ENCODE measurements at regions not wholly inside any gene's neighbourhood (a gene's known extent, or its start where the extent isn't known, plus 50 kb on each side); places are given as distances from the start of the nearest gene placed in this dataset.
"Not testable (repeated sequence)": the region's sequence is repeated elsewhere in the genome, so short reads cannot be mapped to it uniquely, and the experiment has no call there.

GRCh38 chr10:20672741-20673140 is 224.4 kb downstream of the NEBL start:
- no peak for DNase-seq
- no peaks in the 10 kb centered on the region for H3K9me3 ChIP-seq
- H3K36me3 ChIP-seq = no peaks in the 10 kb centered on the region
- no peaks in the 10 kb centered on the region for H3K27me3 ChIP-seq
- no peak overlapping the region for H3K4me3 ChIP-seq

- Histone ChIP-seq H3K9me3 (no peaks in the 10 kb centered on the region), H3K36me3 (no peaks in the 10 kb centered on the region), H3K4me3 (no peak overlapping the region), H3K27me3 (no peaks in the 10 kb centered on the region)
- no peak for DNase-seq
These were observed 226.5 kb downstream of the NEBL start for GRCh38 chr10:20670579-20670978.

- Histone ChIP-seq H3K9me3 (no peaks in the 10 kb centered on the region), H3K27me3 (no peaks in the 10 kb centered on the region), H3K36me3 (no peaks in the 10 kb centered on the region), H3K4me3 (no peak overlapping the region)
- DNase-seq = no peak
These were observed 228.1 kb downstream of the NEBL start for GRCh38 chr10:20668985-20669384.

GRCh38 chr10:20662742-20663141 is 234.4 kb downstream of the NEBL start:
- H3K4me3 ChIP-seq = no peak overlapping the region
- no peaks in the 10 kb centered on the region for H3K9me3 ChIP-seq
- DNase-seq = no peak
- H3K36me3 ChIP-seq = no peaks in the 10 kb centered on the region
- no peaks in the 10 kb centered on the region for H3K27me3 ChIP-seq

GRCh38 chr10:20659225-20659624 is 237.9 kb downstream of the NEBL start:
- no peak for DNase-seq
- H3K4me3 ChIP-seq = no peak overlapping the region
- H3K9me3 ChIP-seq = no peaks in the 10 kb centered on the region
- no peaks in the 10 kb centered on the region for H3K36me3 ChIP-seq
- H3K27me3 ChIP-seq = no peaks in the 10 kb centered on the region

GRCh38 chr10:20658158-20658557 is 239.0 kb downstream of the NEBL start:
- Histone ChIP-seq H3K4me3 (no peak overlapping the region), H3K27me3 (no peaks in the 10 kb centered on the region), H3K9me3 (no peaks in the 10 kb centered on the region), H3K36me3 (no peaks in the 10 kb centered on the region)
- no peak for DNase-seq

GRCh38 chr10:20656886-20657285 is 240.2 kb downstream of the NEBL start:
- DNase-seq = no peak
- no peaks in the 10 kb centered on the region for H3K27me3 ChIP-seq
- no peaks in the 10 kb centered on the region for H3K36me3 ChIP-seq
- H3K4me3 ChIP-seq = no peak overlapping the region
- H3K9me3 ChIP-seq = no peaks in the 10 kb centered on the region

GRCh38 chr10:20652424-20652823 is 244.7 kb downstream of the NEBL start:
- H3K9me3 ChIP-seq, H3K4me3 ChIP-seq: not testable (repeated sequence)

GRCh38 chr10:20648263-20648874 is 248.7 kb downstream of the NEBL start:
- no peak for DNase-seq
- Histone ChIP-seq H3K27me3 (no peaks in the 10 kb centered on the region), H3K4me3 (no peak overlapping the region), H3K36me3 (no peaks in the 10 kb centered on the region), H3K9me3 (no peaks in the 10 kb centered on the region)

More at GRCh38 chr10:20652424-20652823, 244.7 kb downstream of the NEBL start:
- H3K36me3 ChIP-seq, DNase-seq, H3K27me3 ChIP-seq: not testable (repeated sequence)

- H3K27me3 ChIP-seq = no peaks in the 10 kb centered on the region
- no peaks in the 10 kb centered on the region for H3K9me3 ChIP-seq
- H3K36me3 ChIP-seq = no peaks in the 10 kb centered on the region
- no peak overlapping the region for H3K4me3 ChIP-seq
- DNase-seq = no peak
These were observed 249.4 kb downstream of the NEBL start for GRCh38 chr10:20647756-20648155.

GRCh38 chr10:20644421-20644820 is 252.7 kb downstream of the NEBL start:
- H3K27me3 ChIP-seq = no peaks in the 10 kb centered on the region
- H3K4me3 ChIP-seq = no peak overlapping the region
- H3K36me3 ChIP-seq = no peaks in the 10 kb centered on the region
- DNase-seq = no peak
- no peaks in the 10 kb centered on the region for H3K9me3 ChIP-seq

GRCh38 chr10:20641605-20642004 is 255.5 kb downstream of the NEBL start:
- H3K36me3 ChIP-seq = no peaks in the 10 kb centered on the region
- no peaks in the 10 kb centered on the region for H3K9me3 ChIP-seq
- no peaks in the 10 kb centered on the region for H3K27me3 ChIP-seq
- no peak for DNase-seq
- H3K4me3 ChIP-seq = no peak overlapping the region

- no peak for DNase-seq
- no peaks in the 10 kb centered on the region for H3K9me3 ChIP-seq
- H3K36me3 ChIP-seq = no peaks in the 10 kb centered on the region
- H3K4me3 ChIP-seq = no peak overlapping the region
- H3K27me3 ChIP-seq = no peaks in the 10 kb centered on the region
These were observed 261.5 kb downstream of the NEBL start for GRCh38 chr10:20635570-20635969.

- no peak for DNase-seq
- Histone ChIP-seq H3K4me3 (no peak overlapping the region), H3K9me3 (no peaks in the 10 kb centered on the region), H3K36me3 (no peaks in the 10 kb centered on the region), H3K27me3 (no peaks in the 10 kb centered on the region)
These were observed 262.3 kb downstream of the NEBL start for GRCh38 chr10:20634839-20635238.

GRCh38 chr10:20633714-20634113 is 263.4 kb downstream of the NEBL start:
- H3K36me3 ChIP-seq = no peaks in the 10 kb centered on the region
- no peaks in the 10 kb centered on the region for H3K27me3 ChIP-seq
- no peak for DNase-seq
- H3K4me3 ChIP-seq = no peak overlapping the region
- H3K9me3 ChIP-seq = no peaks in the 10 kb centered on the region

GRCh38 chr10:20632696-20633095 is 264.4 kb downstream of the NEBL start:
- Histone ChIP-seq H3K9me3 (no peaks in the 10 kb centered on the region), H3K27me3 (no peaks in the 10 kb centered on the region), H3K4me3 (no peak overlapping the region), H3K36me3 (no peaks in the 10 kb centered on the region)
- no peak for DNase-seq

- H3K9me3 ChIP-seq = no peaks in the 10 kb centered on the region
- no peaks in the 10 kb centered on the region for H3K27me3 ChIP-seq
- no peak overlapping the region for H3K4me3 ChIP-seq
- DNase-seq = no peak
- H3K36me3 ChIP-seq = no peaks in the 10 kb centered on the region
These were observed 265.9 kb downstream of the NEBL start for GRCh38 chr10:20631229-20631628.

GRCh38 chr10:20630092-20630643 is 266.9 kb downstream of the NEBL start:
- Histone ChIP-seq H3K27me3 (no peaks in the 10 kb centered on the region), H3K9me3 (no peaks in the 10 kb centered on the region), H3K36me3 (no peaks in the 10 kb centered on the region), H3K4me3 (no peak overlapping the region)
- no peak for DNase-seq

All from MG63 (cell line).